IPS DF 19.7 (cell line): ENCODE measurements at regions not wholly inside any gene's neighbourhood (a gene's known extent, or its start where the extent isn't known, plus 50 kb on each side); places are given as distances from the start of the nearest gene placed in this dataset.
"Not testable (repeated sequence)": the region's sequence is repeated elsewhere in the genome, so short reads cannot be mapped to it uniquely, and the experiment has no call there.

ENCODE experiments used
- DNase-seq: peaks from one replicate; pipeline ENCODE4 v3.0.0-alpha.2; 2013; ENCODE audit warnings: low read depth, low spot score

DNA sequence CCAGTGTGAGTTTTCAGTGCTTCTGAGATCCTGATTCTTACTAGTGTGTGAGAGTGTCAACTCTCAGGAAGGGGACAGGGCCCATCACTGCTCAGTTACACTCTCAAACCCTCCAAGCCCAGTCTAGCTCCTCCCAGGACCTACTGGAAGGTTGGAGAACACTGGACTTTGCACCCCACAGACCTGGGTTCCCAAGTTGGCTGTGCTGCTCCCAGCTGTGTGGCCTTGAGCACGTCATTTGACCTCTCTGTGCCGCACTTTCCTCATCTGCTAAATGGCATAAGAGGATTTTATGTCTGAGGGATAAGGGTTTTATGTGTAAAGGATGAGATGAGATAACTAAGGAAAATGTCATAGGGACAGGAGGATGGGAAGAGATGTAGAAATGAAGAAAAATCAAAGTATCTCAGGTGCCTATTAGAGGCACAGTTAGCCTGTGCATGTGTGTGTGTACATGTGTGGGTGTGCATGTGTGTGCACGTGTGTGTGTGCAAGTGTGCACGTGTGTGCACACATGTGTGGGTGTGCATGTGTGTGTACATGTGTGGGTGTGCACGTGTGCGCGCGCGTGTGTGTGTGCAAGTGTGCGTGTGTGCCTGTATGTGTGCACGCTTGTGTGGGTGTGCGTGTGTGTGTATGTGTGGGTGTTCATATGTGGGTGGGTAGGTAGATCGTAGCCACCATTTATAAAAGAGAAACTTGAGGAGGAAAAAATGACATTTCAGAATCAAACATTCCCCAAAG is 108.0 kb upstream of the GRK3 start:
- DNase-seq, result not testable (repeated sequence)

DNA sequence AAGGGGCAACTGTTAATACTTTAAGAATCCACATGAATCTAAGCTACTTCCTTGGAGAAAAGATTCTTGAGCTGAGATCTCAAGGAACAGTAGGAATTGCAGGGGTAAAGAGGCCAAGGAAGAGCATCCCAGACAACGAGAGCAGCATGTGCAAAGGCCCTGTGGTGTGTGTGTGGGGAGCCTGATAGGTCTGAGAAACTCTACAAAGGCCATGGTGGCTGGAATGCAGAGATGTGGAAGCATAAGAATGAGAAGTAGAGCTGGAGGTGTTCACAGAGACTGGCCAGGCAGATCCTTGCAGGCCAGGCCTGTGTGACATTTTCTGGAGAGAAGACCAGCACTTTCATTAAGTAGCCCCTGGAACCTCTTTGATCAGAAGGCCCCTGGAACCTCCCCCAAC is 105.8 kb upstream of the GRK3 start:
- DNase-seq, result not testable (repeated sequence)

DNA sequence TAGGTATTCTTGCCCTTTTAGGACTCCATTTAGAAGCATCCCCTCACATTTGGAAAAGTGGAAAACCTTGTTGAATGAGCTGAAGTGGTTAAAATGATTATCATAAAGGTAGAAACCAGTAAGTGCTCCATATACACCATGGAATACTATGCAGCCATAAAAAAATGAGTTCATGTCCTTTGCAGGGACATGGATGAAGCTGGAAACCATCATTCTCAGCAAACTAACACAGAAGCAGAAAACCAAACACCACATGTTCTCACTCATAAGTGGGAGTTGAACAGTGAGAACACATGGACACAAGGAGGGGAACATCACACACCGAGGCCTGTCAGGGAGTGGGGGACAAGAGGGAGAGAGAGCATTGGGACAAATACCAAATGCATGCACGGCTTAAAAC is 103.8 kb upstream of the GRK3 start:
- not testable (repeated sequence) for DNase-seq

DNA sequence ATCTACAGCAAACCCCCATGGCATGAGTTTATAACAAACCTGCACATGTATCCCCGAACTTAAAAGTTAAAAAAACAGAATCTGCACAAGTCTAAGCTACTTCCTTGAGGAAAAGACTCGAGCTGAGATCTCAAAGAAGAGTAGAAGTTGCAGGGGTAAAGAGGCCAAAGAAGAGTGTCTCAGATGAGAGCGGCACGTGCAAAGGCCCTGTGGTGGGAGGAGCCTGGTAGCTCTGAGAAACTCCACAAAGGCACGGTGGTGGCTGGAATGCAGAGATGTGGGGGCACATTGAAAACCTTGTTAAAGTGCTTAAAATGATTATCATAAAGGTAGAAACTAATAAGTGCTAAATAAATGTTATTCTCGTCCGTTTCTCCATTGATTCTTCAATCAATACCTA is 103.2 kb upstream of the GRK3 start:
- no peak for DNase-seq

DNA sequence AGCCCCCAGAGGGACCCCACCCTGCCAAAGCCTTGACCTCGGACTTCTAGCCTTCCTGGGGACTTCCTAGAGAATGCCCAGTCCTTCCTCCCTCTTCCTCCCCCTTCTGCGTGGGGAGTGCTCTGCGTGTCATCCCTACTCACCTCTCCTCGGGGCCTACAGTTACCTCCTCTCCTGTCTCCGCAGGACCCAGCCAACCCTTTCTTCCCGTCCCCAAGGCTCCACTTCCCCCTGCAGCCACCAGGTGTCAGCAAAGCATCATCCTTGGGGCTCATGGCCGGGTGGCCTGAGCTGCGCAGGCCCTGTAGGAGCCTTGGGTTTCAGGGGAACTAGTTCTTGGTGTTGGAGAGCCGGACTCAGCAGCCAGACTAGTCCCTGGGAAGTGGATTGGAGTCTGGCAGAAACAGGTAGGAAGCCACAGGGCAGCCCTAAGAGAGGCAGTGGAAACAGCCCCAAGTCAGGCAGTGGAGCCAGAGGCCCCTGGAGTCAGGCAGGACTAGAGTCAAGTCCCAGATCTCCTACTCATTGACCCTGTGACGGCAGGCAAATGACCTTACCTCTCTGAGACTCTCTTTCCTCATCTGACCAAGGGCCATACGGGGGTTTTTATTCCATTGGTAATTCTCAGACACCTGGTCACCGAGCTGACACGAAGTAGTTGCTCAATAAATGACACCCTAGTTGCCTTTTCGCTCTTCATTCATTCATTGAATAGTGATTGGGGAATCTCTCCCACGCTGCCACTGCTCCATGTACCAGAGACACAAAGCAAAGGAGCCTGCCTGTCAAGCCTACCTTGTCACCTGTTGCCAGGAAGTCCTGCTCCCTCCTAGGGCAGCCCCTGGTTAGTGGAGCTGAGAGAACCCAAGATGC is 101.8 kb upstream of the GRK3 start:
- DNase-seq, result not testable (repeated sequence)

DNA sequence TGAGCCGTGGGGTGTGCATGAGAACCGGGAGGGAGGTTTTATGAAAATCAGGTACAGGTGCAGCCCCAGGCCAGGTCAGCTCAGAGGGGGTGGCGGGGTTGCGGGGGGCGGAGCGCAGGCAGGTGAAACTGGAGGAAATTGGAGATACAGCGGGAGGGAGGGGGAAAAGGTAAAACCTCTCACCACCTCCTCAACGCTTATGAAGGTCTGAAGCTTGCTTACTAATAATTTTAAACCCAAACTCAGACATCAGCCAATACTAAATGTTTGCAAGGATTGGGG is 101.2 kb upstream of the GRK3 start:
- not testable (repeated sequence) for DNase-seq

DNA sequence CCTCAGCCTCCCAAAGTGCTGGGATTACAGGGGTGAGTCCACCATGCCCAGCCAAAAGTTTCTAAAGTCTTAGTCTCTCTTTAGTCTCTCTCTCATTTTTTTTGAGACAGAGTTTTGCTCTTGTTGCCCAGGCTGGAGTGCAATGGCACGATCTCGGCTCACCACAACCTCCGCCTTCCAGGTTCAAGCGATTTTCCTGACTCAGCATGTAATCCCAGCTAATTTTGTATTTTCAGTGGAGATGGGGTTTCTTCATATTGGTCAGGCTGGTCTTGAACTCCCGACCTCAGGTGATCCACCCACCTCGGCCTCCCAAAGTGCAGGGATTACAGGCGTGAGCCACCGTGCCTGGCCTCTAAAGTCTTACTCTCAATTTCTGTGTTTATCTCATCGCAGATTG is 100.1 kb upstream of the GRK3 start:
- not testable (repeated sequence) for DNase-seq

DNA sequence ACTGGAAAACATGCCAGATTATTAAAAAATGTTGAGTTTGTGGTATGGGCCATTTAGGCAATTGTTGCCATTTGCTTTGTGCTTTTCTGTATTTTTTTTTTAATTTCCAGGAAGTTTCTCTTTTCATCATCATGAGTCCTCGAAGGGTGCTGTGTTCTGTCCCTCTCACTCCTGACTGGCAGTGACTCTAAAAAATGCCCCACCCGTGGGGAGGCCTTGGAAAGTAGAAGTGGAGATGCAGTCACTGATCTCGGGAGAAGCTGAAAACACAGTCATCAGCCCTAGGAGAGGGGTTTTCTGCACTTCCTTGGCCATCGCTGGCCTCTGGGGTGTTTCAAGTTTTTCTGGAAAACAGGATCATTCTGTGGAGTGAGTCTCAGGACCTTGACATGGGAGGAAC is 98.5 kb upstream of the GRK3 start:
- no peak for DNase-seq

DNA sequence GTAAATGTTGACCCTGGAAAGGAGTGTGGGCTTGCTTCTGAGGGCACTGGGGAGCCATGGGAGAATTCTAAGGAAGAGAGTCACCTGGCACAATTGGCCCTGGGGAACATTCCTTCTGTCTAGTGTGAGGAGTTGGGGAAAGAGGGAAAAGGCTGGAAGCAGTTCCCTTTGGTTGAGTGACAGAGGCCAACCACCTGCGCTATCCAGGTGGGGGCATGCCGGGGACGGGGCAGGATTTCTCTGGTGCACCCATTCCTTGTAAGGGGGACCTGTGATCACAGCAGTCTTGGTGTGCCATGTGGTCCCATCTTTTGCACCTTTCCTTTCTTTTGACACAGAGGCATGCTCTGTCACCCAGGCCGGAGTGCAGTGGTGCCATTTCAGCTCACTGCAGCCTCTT is 92.1 kb upstream of the GRK3 start:
- no peak for DNase-seq

DNA sequence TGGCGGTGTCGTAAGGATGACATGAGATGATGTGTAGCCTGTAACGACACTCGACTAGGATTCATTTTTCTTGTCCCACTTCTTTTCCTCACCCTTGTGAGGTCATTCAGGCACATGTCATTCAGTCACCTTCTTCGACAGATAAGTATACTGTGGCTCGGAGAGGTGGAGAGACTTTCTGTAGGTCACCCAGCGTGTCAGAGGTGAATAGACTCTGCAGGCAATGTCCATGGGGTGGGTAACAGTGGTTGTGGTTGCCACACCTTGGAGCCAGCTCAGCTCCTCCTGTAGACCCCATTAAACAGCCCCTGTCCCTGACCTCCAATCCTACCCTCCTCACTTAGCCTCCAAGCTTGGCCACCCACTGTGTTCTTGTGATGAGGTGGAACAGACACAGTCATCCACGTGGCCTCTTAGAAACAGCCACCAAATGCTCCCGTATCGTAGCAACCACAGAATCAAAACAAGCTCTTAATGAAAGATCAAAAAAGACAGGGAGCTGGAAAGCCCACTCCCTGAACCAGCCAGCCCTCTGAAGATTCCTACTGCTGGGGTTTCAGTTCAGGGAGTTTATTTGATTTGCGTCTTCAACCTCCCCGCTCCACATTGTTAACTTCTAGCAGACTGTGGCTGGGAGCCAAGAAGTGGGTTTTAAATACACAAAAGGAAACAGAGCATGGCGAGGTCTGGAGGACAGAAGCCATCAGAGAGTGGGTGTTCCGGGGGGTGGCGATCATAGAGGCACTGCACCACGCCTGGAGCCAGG is 89.0 kb upstream of the GRK3 start:
- no peak for DNase-seq

DNA sequence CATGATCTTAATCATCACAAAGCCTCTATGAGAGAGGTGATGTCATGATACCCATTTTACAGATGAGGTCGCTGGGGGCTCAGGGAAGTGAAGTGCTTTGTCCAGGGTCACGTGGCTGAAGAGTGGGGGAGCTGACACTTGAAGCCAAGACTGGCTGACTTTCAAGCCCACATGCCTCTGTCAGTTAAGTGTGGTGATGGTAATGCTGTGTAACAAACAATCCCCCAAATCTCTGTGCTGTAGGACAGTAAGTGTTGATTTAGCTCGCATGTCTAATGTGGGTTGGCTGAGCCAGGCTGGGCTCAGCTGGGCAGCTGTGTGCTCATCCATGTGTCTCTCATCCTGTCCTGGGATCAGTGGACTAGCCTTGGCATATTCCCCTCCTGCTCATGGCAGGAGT is 87.1 kb upstream of the GRK3 start:
- no peak for DNase-seq

DNA sequence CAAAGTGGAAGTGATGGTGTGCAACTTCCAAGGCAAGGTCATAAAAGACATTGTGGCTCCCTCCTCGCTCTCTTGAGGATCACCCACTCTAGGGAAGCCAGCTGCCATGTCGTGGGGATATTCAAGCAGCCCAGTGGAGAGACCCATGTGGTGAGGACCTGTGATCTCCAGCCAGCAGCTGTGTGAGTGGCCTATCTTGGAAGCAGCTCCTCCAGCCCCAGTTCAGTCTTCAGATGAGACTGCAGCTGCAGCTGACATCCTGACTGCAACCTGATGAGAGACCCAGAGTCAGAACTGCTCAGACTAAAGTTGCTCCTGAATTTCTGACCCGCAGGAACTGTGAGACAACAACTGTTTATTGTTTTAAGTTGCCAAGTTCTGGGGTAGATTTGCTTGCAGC is 86.4 kb upstream of the GRK3 start:
- no peak for DNase-seq

DNA sequence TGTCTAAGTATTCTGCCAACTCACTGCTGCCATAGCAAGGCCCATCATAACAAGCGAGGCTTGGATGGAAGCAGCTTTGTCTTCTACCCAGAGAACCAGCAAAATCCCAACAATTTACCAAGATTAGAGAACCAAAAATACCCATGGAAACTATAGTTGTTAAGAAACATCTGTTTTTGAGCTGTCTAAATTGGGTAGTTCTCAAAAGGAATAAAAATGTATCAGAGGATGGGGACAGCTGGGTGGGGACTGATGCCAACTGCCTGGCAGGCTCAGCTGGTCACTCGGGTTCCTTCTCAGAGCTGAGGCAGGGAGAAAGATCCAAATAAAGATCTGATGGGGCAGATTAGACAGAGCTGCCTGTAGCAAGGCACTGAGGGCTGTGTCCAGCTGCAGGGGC is 85.9 kb upstream of the GRK3 start:
- DNase-seq, result no peak

DNA sequence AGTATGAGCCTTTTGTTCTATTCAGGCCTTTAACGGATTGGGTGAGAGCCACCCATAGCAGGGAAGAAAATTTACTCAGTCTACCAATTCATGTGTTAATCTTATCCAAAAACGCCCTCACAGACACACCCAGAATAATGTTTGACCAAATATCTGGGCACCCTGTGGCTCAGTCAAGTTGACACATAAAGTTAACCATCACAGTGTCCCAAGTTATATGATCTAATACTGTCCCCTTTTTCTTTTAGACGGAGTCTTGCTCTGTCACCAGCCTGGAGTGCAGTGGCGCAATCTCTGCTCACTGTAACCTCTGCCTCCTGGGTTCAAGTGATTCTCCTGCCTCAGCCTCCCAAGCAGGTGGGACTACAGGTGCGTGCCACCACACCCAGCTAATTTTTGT is 83.6 kb upstream of the GRK3 start:
- not testable (repeated sequence) for DNase-seq

DNA sequence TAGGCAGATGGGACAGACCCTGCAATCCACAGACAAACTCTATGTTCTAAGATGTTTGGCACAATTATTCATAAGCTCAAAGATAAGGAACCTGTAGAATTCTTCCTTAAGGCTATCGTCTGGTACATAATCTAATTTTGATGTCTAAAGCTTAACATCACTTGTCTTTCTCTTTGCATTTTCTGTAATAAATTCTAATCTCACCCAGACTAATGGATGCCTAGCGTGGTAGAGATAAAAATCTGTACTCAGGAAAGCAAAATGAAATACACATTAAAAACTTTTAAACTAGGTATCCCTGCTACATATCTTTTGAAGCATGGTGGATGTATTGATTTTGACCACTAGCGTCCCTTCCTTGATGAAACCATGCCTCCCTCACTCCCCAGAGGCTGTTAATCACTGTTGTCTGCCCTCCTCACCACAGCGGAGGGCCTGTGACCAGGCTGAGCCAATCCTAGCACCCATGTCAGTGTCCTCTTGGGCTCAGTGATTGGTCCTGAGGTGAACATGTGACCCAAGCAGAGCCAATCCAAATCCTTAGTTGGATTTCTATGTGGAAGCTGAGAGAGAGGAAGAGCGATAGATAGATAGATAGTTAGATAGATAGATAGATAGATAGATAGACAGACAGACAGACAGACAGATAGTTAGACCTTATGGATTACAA is 82.2 kb upstream of the GRK3 start:
- no peak for DNase-seq

DNA sequence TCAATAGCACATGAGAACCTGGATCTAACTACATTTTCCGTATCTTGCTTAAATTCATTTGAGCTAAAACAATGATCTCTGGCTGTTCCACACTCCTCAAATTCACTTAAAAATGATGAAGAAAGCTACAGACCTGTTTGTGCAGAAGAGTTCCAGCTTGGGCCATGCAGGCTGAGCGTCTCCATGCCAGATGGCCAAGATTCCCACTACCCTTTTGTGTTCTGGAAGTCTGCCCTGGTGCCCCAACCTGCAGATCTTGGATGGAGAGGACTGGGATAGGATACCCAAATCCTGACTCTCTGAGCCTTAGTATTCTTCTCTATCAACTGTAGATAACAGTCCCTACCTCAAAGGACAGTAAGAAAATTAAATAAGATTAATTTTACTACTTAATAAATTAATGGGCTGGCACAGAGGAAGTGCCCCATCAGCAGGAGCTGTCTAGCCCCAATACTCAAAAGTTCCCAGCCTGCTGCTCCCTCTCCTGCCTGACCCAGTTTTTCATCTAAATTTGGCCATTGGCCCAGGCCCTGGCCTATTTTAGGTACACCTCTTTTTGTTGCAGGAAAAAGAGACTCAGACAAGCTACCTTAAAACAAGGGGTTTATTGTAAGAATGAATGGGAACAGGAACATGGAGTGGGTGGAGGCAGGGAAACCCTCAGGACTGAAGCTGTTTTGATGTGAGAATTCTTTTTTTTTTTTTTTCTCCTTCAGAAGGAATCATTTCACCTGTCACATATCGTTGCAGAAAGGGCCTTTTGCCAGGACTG is 81.4 kb upstream of the GRK3 start:
- no peak for DNase-seq

DNA sequence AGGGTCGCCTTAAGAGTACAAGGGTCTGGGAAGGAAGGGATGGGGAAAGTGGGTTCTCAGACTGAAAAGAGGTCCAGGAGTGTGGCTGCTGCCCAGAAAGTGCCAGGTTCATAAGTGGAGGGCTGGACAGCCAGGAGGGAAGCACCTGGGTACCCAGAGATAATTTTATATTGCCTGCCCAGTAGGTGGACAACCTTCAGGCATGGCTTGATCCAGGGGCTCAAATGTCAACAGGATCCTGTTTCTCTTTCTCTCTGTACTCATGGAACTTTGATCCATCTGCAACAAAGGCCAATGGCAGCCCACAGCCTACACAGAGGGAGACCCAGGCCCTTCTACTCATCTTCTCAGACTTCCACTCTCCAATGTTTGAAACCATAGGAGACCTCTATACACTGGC is 80.5 kb upstream of the GRK3 start:
- no peak for DNase-seq

DNA sequence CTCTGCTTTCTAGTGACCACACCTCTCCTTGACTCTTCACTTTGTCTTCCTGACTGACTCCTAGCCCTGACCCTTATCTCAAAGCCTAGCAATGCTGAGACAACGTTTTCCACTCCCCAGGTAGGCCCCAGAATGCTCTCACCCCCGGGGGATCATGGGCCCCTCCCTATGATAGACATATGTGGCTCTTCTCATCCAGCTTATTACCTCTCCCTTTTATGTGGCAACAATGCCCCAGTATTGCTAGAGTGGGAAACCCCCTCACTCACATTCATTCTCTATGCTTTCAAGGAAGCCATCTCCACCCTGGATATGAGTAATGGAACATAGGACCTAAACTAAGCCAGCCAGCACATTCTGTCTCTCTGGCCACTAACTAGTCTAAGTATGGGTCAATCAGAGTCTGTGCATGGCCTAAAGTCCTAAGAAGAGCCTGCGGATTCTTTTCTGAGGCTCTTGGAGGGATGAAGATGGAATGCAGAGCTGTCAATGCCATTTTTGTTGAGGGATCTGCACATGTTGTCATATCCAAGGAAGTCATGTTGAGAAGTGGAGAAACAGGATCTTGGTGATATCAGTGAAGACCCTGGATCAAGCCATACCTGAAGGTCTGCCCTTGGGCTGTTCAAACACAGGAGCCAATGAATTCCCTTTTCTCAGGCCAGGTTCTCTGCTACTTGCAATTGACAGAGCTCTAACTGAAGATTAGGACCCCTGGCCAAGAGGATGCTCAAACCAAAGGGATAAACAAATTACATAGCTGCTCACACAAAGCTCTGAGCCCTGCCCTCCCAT is 79.8 kb upstream of the GRK3 start:
- DNase-seq, result no peak

DNA sequence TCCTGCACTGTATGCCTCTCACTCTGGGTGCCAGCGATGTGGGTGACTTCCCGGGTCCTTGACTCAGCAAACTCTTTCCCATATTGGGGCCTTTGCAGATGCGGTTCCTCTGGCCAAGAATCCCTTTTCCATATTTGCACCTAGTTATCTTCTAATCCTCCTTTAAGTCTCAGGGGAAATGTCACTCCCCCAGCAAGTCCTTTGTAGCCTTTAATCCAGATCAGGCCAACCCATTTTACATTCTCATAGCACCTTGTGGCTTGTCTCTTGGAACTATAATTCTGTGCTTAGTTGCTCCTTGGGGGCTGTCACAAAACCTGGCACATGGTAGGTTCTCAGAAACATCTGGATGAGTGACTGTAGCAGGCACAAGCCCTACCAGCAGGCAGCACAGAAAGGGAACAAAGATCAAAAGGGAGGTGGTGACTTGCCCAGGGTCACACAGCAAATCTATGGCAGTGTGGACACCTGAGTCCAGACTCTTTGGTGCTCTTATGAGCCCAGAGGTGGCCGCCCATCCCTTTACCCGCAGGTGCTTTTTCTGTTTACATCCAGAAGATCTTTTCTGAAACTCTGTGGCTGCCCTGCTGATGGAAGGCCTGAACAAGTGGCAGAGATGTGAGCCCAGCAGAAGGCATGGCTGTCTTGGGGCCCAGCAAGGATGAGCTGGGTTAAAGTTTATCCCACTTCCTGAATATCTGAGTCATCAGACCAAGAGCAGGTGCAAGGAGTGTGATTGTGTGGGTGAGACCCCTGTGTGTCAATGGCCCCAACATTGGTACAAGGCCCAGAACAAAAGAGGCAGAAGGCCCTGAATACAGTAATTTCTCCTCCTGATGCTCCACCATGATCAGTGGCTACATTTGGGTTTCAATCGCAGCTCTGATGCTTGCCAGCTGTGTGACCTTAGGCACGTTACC is 78.6 kb upstream of the GRK3 start:
- DNase-seq, result no peak
